ENCODE measurements at regions not wholly inside any gene's neighbourhood (a gene's known extent, or its start where the extent isn't known, plus 50 kb on each side); places are given as distances from the start of the nearest gene placed in this dataset.

DNA sequence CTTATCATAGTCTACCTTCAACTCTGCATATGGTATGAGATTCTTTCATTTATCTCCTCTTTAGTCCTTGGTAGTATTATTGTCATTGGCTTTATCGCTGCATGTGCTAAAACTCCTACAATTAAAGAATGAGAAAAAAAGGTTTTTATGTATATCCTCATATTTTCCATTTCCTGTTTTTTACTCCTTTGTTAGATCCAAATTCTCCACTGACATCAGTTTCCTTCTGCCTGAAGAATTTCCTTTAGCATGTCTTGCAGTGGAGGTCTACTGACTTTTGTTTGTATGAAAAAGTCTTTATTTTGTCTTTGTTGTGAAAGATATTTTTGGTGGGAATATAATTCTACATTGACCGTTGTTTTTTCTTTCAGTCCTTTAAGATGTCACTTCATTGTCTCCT is 81.0 kb upstream of the TNIK start:
- Histone ChIP-seq H2BK5ac (ENCODE audit: low read depth, low read length, poor library complexity) (no peak overlapping the region), H3K79me2 (ENCODE audit: control insufficient read depth, insufficient read depth, low read length, poor library complexity) (no peaks in the 10 kb centered on the region), H2BK12ac (ENCODE audit: low read length) (no peak overlapping the region), H3K23ac (ENCODE audit: low read length) (no peak overlapping the region), H3K4me3 (ENCODE audit: low read depth, low read length) (no peak overlapping the region), H3K4me2 (ENCODE audit: low read length) (no peak overlapping the region), H3K27ac (ENCODE audit: low read depth, low read length) (no peak overlapping the region), H3K4me1 (ENCODE audit: control insufficient read depth in 1 of 2, insufficient read depth in 2 of 2, low read length in 2 of 2) (peaks cover 0 to 4% of the 10 kb centered on the region in 2 experiments), H3K9me3 (ENCODE audit: insufficient read depth, low read depth, low read length) (no peaks in the 10 kb centered on the region), H3K4ac (ENCODE audit: low read depth, low read length) (no peak overlapping the region), H3K14ac (ENCODE audit: low read length) (no peak overlapping the region), H4K8ac (ENCODE audit: low read depth, low read length) (no peak overlapping the region), H2AK5ac (ENCODE audit: low read length) (no peak overlapping the region), H4K12ac (ENCODE audit: low read depth, low read length) (no peak overlapping the region), H2BK120ac (ENCODE audit: insufficient read depth, low read length, poor library complexity) (no peak overlapping the region), H3K9ac (ENCODE audit: low read length) (no peak overlapping the region), H3K79me1 (ENCODE audit: low read length) (no peaks in the 10 kb centered on the region), H2AFZ (ENCODE audit: insufficient read depth, low read length, poor library complexity) (no peak overlapping the region), H3K18ac (ENCODE audit: low read length) (no peak overlapping the region), H4K91ac (ENCODE audit: low read depth, low read length) (no peak overlapping the region), H3K27me3 (ENCODE audit: insufficient read depth, low read length) (no peaks in the 10 kb centered on the region), H3K36me3 (ENCODE audit: control insufficient read depth in 1 of 2, insufficient read depth in 2 of 2, low read length in 2 of 2) (no peaks in the 10 kb centered on the region)
- WGBS (ENCODE audit: extremely low coverage, insufficient coverage, insufficient read length) = no CpG with 5 or more reads among the region's 2 CpGs
- DNase-seq = no peak

DNA sequence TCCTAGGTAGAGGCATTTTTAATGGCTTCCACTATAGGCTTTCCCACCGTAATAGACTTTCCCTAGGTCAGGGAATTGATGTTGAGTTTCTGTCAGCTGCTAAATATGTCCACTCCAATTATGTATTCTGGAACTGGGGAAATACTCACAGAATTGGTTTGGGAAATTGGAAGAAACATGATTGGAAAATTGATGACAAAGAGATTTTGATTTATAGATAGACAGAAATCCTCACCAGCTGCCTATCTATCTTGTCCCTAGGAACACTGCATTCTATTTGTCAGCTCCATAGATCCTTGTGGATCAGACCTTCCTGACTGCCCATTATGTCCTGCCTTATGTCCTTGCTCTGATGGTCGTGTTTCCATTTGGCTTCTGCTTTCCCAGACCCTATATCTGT is 75.6 kb upstream of the TNIK start:
- Histone ChIP-seq H3K27me3 (ENCODE audit: insufficient read depth, low read length) (no peaks in the 10 kb centered on the region), H2BK12ac (ENCODE audit: low read length) (no peak overlapping the region), H3K36me3 (ENCODE audit: control insufficient read depth in 1 of 2, insufficient read depth in 2 of 2, low read length in 2 of 2) (no peaks in the 10 kb centered on the region), H3K18ac (ENCODE audit: low read length) (no peak overlapping the region), H4K91ac (ENCODE audit: low read depth, low read length) (no peak overlapping the region), H3K4me3 (ENCODE audit: low read depth, low read length) (no peak overlapping the region), H2AFZ (ENCODE audit: insufficient read depth, low read length, poor library complexity) (no peak overlapping the region), H3K9me3 (ENCODE audit: insufficient read depth, low read depth, low read length) (no peaks in the 10 kb centered on the region), H3K79me1 (ENCODE audit: low read length) (no peaks in the 10 kb centered on the region), H3K27ac (ENCODE audit: low read depth, low read length) (no peak overlapping the region), H3K79me2 (ENCODE audit: control insufficient read depth, insufficient read depth, low read length, poor library complexity) (no peaks in the 10 kb centered on the region), H2AK5ac (ENCODE audit: low read length) (no peak overlapping the region), H2BK5ac (ENCODE audit: low read depth, low read length, poor library complexity) (no peak overlapping the region), H4K12ac (ENCODE audit: low read depth, low read length) (no peak overlapping the region), H3K4ac (ENCODE audit: low read depth, low read length) (no peak overlapping the region), H4K8ac (ENCODE audit: low read depth, low read length) (no peak overlapping the region), H3K23ac (ENCODE audit: low read length) (no peak overlapping the region), H3K4me1 (ENCODE audit: control insufficient read depth in 1 of 2, insufficient read depth in 2 of 2, low read length in 2 of 2) (no peaks in the 10 kb centered on the region), H3K9ac (ENCODE audit: low read length) (no peak overlapping the region), H3K14ac (ENCODE audit: low read length) (no peak overlapping the region), H3K4me2 (ENCODE audit: low read length) (no peak overlapping the region), H2BK120ac (ENCODE audit: insufficient read depth, low read length, poor library complexity) (no peak overlapping the region)
- no peak for DNase-seq
- no CpG with 5 or more reads among the region's 2 CpGs for WGBS (ENCODE audit: extremely low coverage, insufficient coverage, insufficient read length)

- DNase-seq = no peak
- no peak overlapping the region for H3K4ac ChIP-seq (ENCODE audit: low read depth, low read length)
- no peak overlapping the region for H2AK5ac ChIP-seq (ENCODE audit: low read length)
- H3K36me3 ChIP-seq (ENCODE audit: control insufficient read depth in 1 of 2, insufficient read depth in 2 of 2, low read length in 2 of 2) = no peaks in the 10 kb centered on the region
- no peak overlapping the region for H2BK12ac ChIP-seq (ENCODE audit: low read length)
- H3K79me1 ChIP-seq (ENCODE audit: low read length) = no peaks in the 10 kb centered on the region
- no peak overlapping the region for H3K9ac ChIP-seq (ENCODE audit: low read length)
- no peak overlapping the region for H3K14ac ChIP-seq (ENCODE audit: low read length)
- no peak overlapping the region for H4K12ac ChIP-seq (ENCODE audit: low read depth, low read length)
- no peaks in the 10 kb centered on the region for H3K9me3 ChIP-seq (ENCODE audit: insufficient read depth, low read depth, low read length)
- no peaks in the 10 kb centered on the region for H3K4me1 ChIP-seq (ENCODE audit: control insufficient read depth in 1 of 2, insufficient read depth in 2 of 2, low read length in 2 of 2)
- no peak overlapping the region for H3K4me2 ChIP-seq (ENCODE audit: low read length)
- H3K18ac ChIP-seq (ENCODE audit: low read length) = no peak overlapping the region
- H4K8ac ChIP-seq (ENCODE audit: low read depth, low read length) = no peak overlapping the region
- H3K23ac ChIP-seq (ENCODE audit: low read length) = no peak overlapping the region
- H4K91ac ChIP-seq (ENCODE audit: low read depth, low read length) = no peak overlapping the region
- WGBS (ENCODE audit: extremely low coverage, insufficient coverage, insufficient read length) = no CpG with 5 or more reads among the region's 3 CpGs
- H3K79me2 ChIP-seq (ENCODE audit: control insufficient read depth, insufficient read depth, low read length, poor library complexity) = no peaks in the 10 kb centered on the region
- H2BK5ac ChIP-seq (ENCODE audit: low read depth, low read length, poor library complexity) = no peak overlapping the region
- H3K27ac ChIP-seq (ENCODE audit: low read depth, low read length) = no peak overlapping the region
- H2AFZ ChIP-seq (ENCODE audit: insufficient read depth, low read length, poor library complexity) = no peak overlapping the region
- H2BK120ac ChIP-seq (ENCODE audit: insufficient read depth, low read length, poor library complexity) = no peak overlapping the region
- no peaks in the 10 kb centered on the region for H3K27me3 ChIP-seq (ENCODE audit: insufficient read depth, low read length)
- H3K4me3 ChIP-seq (ENCODE audit: low read depth, low read length) = no peak overlapping the region
Observed at GRCh38 chr3:171535133-171535532, 74.9 kb upstream of the TNIK start.

DNA sequence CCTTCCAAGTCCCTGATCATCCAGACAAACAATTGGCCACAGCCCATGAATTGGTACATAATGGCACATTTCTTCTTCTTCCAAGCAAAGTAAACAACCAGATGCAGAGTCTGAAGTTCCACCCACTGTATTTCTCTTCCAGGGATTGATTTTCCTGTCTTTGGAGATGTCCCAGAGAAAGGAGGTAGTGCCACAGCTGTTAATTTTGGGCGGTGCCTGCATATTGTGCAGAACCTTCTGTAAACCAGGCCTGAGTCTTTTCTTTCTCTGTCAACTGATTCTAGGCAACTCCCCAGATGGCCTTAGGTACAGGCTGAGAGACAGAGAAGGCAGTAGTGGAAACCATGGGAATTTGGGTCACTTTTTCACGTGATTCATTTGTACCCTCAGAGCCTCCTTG is 73.5 kb upstream of the TNIK start:
- no peak overlapping the region for H3K4ac ChIP-seq (ENCODE audit: low read depth, low read length)
- H3K4me2 ChIP-seq (ENCODE audit: low read length) = no peak overlapping the region
- H3K79me2 ChIP-seq (ENCODE audit: control insufficient read depth, insufficient read depth, low read length, poor library complexity) = no peaks in the 10 kb centered on the region
- H4K8ac ChIP-seq (ENCODE audit: low read depth, low read length) = no peak overlapping the region
- WGBS (ENCODE audit: extremely low coverage, insufficient coverage, insufficient read length) = no CpG with 5 or more reads among the region's 2 CpGs
- H2BK12ac ChIP-seq (ENCODE audit: low read length) = no peak overlapping the region
- H3K9ac ChIP-seq (ENCODE audit: low read length) = no peak overlapping the region
- H2AK5ac ChIP-seq (ENCODE audit: low read length) = no peak overlapping the region
- DNase-seq = no peak
- H2AFZ ChIP-seq (ENCODE audit: insufficient read depth, low read length, poor library complexity) = no peak overlapping the region
- H2BK120ac ChIP-seq (ENCODE audit: insufficient read depth, low read length, poor library complexity) = no peak overlapping the region
- no peak overlapping the region for H3K4me3 ChIP-seq (ENCODE audit: low read depth, low read length)
- no peak overlapping the region for H3K27ac ChIP-seq (ENCODE audit: low read depth, low read length)
- H3K4me1 ChIP-seq (ENCODE audit: control insufficient read depth in 1 of 2, insufficient read depth in 2 of 2, low read length in 2 of 2) = no peaks in the 10 kb centered on the region
- H3K36me3 ChIP-seq (ENCODE audit: control insufficient read depth in 1 of 2, insufficient read depth in 2 of 2, low read length in 2 of 2) = no peaks in the 10 kb centered on the region
- no peak overlapping the region for H3K18ac ChIP-seq (ENCODE audit: low read length)
- H4K12ac ChIP-seq (ENCODE audit: low read depth, low read length) = no peak overlapping the region
- no peak overlapping the region for H3K23ac ChIP-seq (ENCODE audit: low read length)
- H3K14ac ChIP-seq (ENCODE audit: low read length) = no peak overlapping the region
- no peaks in the 10 kb centered on the region for H3K27me3 ChIP-seq (ENCODE audit: insufficient read depth, low read length)
- H3K79me1 ChIP-seq (ENCODE audit: low read length) = no peaks in the 10 kb centered on the region
- no peaks in the 10 kb centered on the region for H3K9me3 ChIP-seq (ENCODE audit: insufficient read depth, low read depth, low read length)
- no peak overlapping the region for H4K91ac ChIP-seq (ENCODE audit: low read depth, low read length)
- no peak overlapping the region for H2BK5ac ChIP-seq (ENCODE audit: low read depth, low read length, poor library complexity)
